Heart right ventricle (tissue), 16 donors: ENCODE measurements at regions not wholly inside any gene's neighbourhood (a gene's known extent, or its start where the extent isn't known, plus 50 kb on each side); places are given as distances from the start of the nearest gene placed in this dataset.

ENCODE experiments used
- ATAC-seq, 8 donors: fragments of 200-7000 bp; cut with Tn5 transposase; one replicate each; pipeline ENCODE4 v1.9.1; 2020; ENCODE audit warnings: mild to moderate bottlenecking in 8 of 8, moderate library complexity in 8 of 8, moderate number of reproducible peaks in 1 of 8
- DNase-seq, 2 donors: peaks; one replicate each; pipeline ENCODE4 v3.0.0-alpha.2; 2020
- H3K27ac ChIP-seq, 10 donors: fragments of 200-600 bp; sonication (generic) in 2 of 10; one replicate each; pipeline versions ENCODE4 v1.5.0 to v1.8.0; 2020 to 2022; ENCODE audit warnings: mild to moderate bottlenecking in 3 of 10
- H3K27me3 ChIP-seq, 7 donors: fragments of 200-600 bp; one replicate each; pipeline ENCODE4 v1.8.0; 2021 to 2022; ENCODE audit warnings: mild to moderate bottlenecking in 2 of 7
- H3K36me3 ChIP-seq, 9 donors: fragments of 200-600 bp; sonication (generic) in 1 of 9; one replicate each; pipeline versions ENCODE4 v1.5.0 to v1.8.0; 2020 to 2022; ENCODE audit warnings: mild to moderate bottlenecking in 2 of 9
- H3K4me1 ChIP-seq, 9 donors: fragments of 200-600 bp; sonication (generic) in 1 of 9; one replicate each; pipeline versions ENCODE4 v1.5.0 to v1.8.0; 2020 to 2022; ENCODE audit warnings: mild to moderate bottlenecking in 4 of 9
- H3K4me3 ChIP-seq, 10 donors: fragments of 200-600 bp; sonication (generic) in 2 of 10; one replicate each; pipeline versions ENCODE4 v1.5.0 to v1.8.0; 2020 to 2022; ENCODE audit warnings: mild to moderate bottlenecking in 7 of 10, moderate library complexity in 2 of 10
- H3K9me3 ChIP-seq, 11 donors: fragments of 200-600 bp in 10 of 11; sonication (generic) in 2 of 11; one replicate each; pipeline versions ENCODE4 v1.5.0 to v1.8.0; 2013 to 2022; ENCODE audit warnings: mild to moderate bottlenecking in 2 of 11, control low read depth in 1 of 11, moderate library complexity in 1 of 11
- WGBS, 2 donors: extraction: QIAGEN DNeasy Blood & Tissue Kit; methylation state at CpG; one replicate each; pipeline ENCODE4 v1.1.7; 2013; ENCODE audit warnings: inconsistent platforms in 1 of 2; 5-methylcytosine and 5-hydroxymethylcytosine counted together
- intact Hi-C, 10 donors: fragments of 100-400 bp; cut with DNase I; formaldehyde crosslinking; loops; one replicate each; pipeline versions ENCODE4 v1.11.1 to v1.14.2; 2022
- TF ChIP-seq, protein P1 (sequence below), 9 donors: fragments of 200-600 bp; sonication (generic) in 2 of 9; IDR thresholded peaks; one replicate each; pipeline versions ENCODE4 v1.5.0 to v1.8.0; 2021 to 2022; ENCODE audit warnings: antibody characterized with exemption in 9 of 9, mild to moderate bottlenecking in 5 of 9, moderate library complexity in 1 of 9
- donor health status: Arrhythmogenic right ventricular cardiomyopathy.
- donor health status: ischemic (EF 13 %, LVEDD 7.1; RV severe dilation, severe dysfunction).
- donor health status: healthy with polysubstance abuse.
- donor health status: DM: no; HTN: yes; CAD: no.
- donor health status: DM: no; HTN: no; CAD: no.
- donor health status: ischemic (EF 25% LVEDD 6.9; RV normal size, moderate dysfunction).
- donor health status: ischemic (EF 25% LVEDD 5.7; RV mildly dilated, moderate dysfunction).
- donor health status: healthy.
- donor health status: DM: yes; HTN: yes; CAD: no.
- donor health status: Ischemic cardiomyopathy.
- donor health status: ischemic (EF 35%, LVEDD 5.7; RV mildly dilated, moderate dysfunction).
- donor health status: nonischemic (EF 11% LVEDD 7.7; RV severe dilation, severe dysfunction).
- donor health status: DM: yes; HTN: yes; CAD: no.
- donor health status: PGD.
- donor health status: ischemic (EF 29% LVEDD 5.4; RV normal size, mild dysfunction).
- donor health status: nonischemic (EF 23%, LVEDD 6.1; RV moderate dilation, normal function).

DNA sequence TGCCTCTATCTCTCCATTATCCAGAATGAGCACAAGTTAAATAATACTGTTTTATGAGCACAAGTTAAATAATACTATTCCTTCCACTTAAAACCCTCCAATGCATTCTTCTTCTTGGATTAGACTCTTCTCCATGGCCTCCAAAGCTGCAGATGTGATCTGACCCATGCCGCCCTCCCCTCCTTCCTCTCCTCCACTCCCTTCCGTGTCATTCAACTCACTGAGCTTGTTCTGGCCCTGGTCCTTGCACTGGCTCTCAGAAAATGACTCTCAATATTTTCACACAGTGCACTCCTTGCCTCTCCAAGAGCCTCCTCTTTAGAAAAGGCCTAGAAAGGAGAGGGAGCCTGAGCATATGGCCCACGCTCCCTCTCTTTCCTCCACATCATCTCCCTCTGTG is 125.0 kb upstream of the CD93 start:
- H3K4me3 ChIP-seq = no peak overlapping the region
- no peaks in the 10 kb centered on the region for H3K27me3 ChIP-seq
- no peaks in the 10 kb centered on the region for H3K36me3 ChIP-seq
- peaks cover 2 to 21% (median 5%) of the 10 kb centered on the region in 9 donors for H3K4me1 ChIP-seq
- H3K9me3 ChIP-seq = no peaks in the 10 kb centered on the region
- TF ChIP-seq, protein P1, sequence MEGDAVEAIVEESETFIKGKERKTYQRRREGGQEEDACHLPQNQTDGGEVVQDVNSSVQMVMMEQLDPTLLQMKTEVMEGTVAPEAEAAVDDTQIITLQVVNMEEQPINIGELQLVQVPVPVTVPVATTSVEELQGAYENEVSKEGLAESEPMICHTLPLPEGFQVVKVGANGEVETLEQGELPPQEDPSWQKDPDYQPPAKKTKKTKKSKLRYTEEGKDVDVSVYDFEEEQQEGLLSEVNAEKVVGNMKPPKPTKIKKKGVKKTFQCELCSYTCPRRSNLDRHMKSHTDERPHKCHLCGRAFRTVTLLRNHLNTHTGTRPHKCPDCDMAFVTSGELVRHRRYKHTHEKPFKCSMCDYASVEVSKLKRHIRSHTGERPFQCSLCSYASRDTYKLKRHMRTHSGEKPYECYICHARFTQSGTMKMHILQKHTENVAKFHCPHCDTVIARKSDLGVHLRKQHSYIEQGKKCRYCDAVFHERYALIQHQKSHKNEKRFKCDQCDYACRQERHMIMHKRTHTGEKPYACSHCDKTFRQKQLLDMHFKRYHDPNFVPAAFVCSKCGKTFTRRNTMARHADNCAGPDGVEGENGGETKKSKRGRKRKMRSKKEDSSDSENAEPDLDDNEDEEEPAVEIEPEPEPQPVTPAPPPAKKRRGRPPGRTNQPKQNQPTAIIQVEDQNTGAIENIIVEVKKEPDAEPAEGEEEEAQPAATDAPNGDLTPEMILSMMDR (IDR thresholded peaks at IDR 0.05) = no peak
- DNase-seq (no peak), ATAC-seq (no peak)
- 85 to 88% methylated on average over 3 of the region's 3 CpGs for WGBS, 2 donors
- intact Hi-C loops = no loop called here
- no peak overlapping the region for H3K27ac ChIP-seq

DNA sequence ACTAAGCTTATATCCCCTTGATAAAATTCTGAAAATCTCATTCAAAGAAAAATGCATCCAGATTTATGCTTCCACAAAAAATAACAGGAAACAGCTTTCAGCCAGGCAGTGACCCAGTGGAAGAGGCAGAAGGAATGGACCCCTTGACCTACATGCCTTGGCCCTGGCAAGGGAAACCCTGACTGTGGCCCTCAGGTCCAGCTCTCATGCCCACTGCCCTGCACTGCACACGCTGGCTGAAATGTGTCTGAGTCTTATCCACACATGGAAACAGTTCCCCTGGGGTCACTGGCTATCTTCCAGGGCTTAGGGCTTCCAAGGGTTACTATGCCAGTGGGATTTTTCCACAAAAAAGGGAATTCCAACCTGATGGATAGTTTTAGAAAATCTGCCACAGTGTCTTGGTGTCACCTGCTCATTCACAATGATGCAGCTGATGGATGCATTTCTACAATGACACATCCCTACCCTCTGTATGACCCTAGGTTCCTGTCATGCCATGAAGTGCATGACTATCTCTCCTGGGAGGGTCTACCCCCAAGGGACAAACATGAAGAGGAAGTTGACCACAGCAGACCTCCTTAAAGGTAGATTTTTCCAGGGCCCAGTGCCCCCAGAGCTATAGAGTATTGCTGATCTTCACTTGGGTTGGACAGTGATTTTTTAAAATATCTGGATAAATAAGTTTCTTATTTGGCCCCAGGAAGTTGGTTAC is 121.9 kb upstream of the CD93 start:
- intact Hi-C loops = loop anchor here in 3 of 10 donors (2.0 to 10.0 kb wide), 3 partner anchors 21 to 283 kb away; no protein-coding TSS in a partner anchor
- no peak overlapping the region for H3K4me3 ChIP-seq
- TF ChIP-seq, protein P1 (IDR thresholded peaks at IDR 0.05) = no peak
- H3K36me3 ChIP-seq = no peaks in the 10 kb centered on the region
- DNase-seq (no peak), ATAC-seq (no peak)
- no peaks in the 10 kb centered on the region for H3K9me3 ChIP-seq
- no peaks in the 10 kb centered on the region for H3K27me3 ChIP-seq
- H3K27ac ChIP-seq = no peak overlapping the region
- WGBS, 2 donors = 74 to 86% methylated on average over 1 of the region's 1 CpG
- peaks cover 13 to 53% (median 37%) of the 10 kb centered on the region in 9 donors for H3K4me1 ChIP-seq

DNA sequence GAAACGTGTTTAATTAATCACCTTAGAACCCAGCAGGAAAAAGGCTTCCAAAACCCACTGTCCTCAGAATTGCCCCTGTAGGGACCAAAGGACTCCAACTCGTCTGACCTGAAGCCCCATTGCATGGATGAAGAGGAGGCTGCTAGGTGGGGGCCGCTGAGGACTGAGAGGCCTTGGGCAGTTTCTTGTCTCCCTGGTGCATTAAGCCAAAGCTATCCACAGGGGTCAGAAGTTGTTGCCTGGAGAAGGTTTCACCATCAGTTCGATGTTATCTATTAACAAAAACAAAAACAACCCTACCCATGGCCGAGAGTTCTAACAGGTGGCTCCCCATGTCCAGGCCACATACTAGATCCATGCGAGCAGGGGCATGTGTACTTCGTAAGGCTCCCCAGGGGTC is 120.9 kb upstream of the CD93 start:
- Histone ChIP-seq H3K4me3 (no peak overlapping the region), H3K27ac (peak overlapping the region in 2 of 10 donors; percentile 89 to 94), H3K9me3 (no peaks in the 10 kb centered on the region), H3K4me1 (peaks cover 16 to 63% (median 45%) of the 10 kb centered on the region in 9 donors), H3K27me3 (no peaks in the 10 kb centered on the region), H3K36me3 (no peaks in the 10 kb centered on the region)
- ATAC-seq (no peak), DNase-seq (no peak)
- TF ChIP-seq, protein P1 (IDR thresholded peaks at IDR 0.05) = no peak
- intact Hi-C loops = loop anchor here in 2 of 10 donors (10.0 kb wide), 2 partner anchors 152 to 282 kb away; no protein-coding TSS in a partner anchor
- 87 to 91% methylated on average over 7 of the region's 7 CpGs for WGBS, 2 donors

DNA sequence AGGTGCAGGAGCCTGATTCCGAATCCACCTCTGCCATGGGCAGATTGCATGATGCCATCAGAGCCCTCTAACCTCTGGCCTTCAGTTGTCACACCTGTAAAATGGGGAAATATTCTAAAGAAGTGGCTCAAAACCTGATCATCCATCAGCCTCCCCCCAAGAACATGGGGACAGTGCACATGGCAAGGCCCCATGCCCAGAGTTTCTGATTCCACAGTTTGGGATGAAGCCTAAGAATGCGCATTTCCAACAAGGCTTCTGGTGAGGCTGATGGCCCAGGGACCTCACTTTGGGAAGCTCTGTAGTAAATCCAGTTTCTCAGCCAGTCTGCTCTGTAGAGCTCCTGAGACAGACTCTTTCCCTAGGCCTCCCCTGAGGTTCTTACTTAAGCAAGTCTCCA is 119.9 kb upstream of the CD93 start:
- DNase-seq (no peak), ATAC-seq (peak in 1 of 8 donors; percentile 1)
- H3K9me3 ChIP-seq = no peaks in the 10 kb centered on the region
- peaks cover 16 to 72% (median 47%) of the 10 kb centered on the region in 9 donors for H3K4me1 ChIP-seq
- WGBS, 2 donors = 88 to 93% methylated on average over 2 of the region's 2 CpGs
- TF ChIP-seq, protein P1 (IDR thresholded peaks at IDR 0.05) = no peak
- H3K27me3 ChIP-seq = no peaks in the 10 kb centered on the region
- intact Hi-C loops = loop anchor here in 2 of 10 donors (10.0 kb wide), 2 partner anchors 151 to 281 kb away; no protein-coding TSS in a partner anchor
- peak overlapping the region; percentile 72 to 94 (median 76) for H3K27ac ChIP-seq
- no peak overlapping the region for H3K4me3 ChIP-seq
- no peaks in the 10 kb centered on the region for H3K36me3 ChIP-seq
